GM21367 (cell line): ENCODE measurements at regions not wholly inside any gene's neighbourhood (a gene's known extent, or its start where the extent isn't known, plus 50 kb on each side); places are given as distances from the start of the nearest gene placed in this dataset.

Source experiments
- ATAC-seq: cut with Tn5 transposase; IDR thresholded peaks from one replicate; pipeline ENCODE4 v1.9.1; 2021; ENCODE audit not compliant: unreplicated experiment

- ATAC-seq: no peak
Measured at GRCh38 chr12:124504273-124505000, 63.0 kb downstream of the NCOR2 start.

GRCh38 chr12:124503305-124503704, 64.1 kb downstream of the NCOR2 start:
- no peak for ATAC-seq

DNA sequence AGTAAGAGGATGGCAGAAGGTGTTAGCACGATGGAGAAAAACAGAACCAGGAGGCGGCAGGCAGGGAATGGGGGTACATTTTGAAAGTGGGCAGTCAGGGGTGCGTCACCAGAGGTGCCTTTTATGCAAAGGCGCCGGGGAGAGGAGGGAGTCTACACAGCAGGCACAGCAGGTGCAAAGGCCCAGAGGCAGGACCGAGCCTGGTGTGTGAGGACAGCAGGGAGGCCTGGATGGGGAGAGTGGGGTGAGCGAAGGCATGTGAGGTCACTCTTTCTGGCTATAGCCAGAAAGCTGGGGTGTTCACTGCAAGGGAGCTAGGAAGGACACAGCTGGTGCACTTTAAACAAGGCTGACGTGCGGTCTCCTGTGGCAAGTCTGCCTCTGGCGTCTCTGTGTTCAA, 65.0 kb downstream of the NCOR2 start:
- ATAC-seq: no peak

DNA sequence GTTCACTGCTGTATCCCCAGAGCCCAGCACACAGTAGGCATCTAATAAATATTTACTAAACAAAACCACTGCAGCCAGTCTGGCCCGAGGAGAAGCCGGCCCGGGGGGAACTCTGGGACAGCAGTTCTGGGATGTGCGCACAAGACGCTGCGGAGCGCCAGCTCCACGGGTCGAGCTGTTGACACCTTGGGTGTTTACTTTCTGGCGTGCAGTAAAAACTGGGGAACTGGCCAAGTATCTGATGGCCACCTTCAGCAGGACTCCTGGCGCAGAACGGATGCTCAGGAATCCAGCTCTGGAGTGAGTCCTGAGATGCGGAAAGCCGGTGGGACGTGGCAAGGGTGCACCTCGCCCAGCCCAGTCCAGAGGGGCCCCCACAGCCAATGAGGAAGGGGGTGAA, 65.6 kb downstream of the NCOR2 start:
- ATAC-seq: no peak

DNA sequence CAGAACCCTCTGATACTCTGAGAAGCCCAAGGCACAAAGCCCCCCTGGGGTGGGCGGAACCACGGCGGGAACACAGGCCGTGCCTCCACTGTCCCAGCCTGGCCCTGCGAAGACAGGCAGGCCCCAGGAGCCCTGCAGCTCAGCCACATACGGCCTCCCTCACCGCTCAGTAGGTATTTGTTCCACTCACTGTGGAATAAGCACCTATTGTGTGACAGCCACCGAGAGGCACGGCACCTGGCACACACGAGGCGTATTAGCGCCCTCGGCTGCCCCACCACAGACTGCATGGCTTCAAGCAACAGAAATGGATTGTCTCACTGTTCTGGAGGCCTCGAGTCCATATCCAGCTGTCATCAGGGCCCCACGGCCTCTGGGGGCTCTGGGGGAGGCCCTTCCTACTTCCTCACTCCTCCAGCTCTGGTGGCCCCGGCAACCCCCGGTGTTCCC, 66.3 kb downstream of the NCOR2 start:
- no peak for ATAC-seq

DNA sequence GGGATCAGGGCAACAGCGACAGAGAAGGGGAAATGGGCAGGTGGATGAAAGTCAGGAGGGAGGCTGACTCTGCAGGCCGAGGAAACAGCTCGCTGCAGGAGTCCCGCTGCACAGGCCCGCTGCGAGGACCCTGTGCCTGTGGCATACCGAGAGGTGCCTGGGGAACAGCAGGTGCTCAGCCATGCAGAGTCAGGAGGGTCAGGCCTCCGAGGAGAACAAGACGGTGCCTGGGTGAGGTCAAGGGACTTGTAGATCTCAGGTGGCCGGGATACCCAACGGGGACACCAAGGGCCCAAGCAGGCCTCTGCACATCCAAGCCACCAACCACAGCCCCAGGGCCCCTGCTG, 67.5 kb downstream of the NCOR2 start:
- ATAC-seq: no peak

- ATAC-seq: no peak
Measured at GRCh38 chr12:124499190-124499753, 68.1 kb downstream of the NCOR2 start.

DNA sequence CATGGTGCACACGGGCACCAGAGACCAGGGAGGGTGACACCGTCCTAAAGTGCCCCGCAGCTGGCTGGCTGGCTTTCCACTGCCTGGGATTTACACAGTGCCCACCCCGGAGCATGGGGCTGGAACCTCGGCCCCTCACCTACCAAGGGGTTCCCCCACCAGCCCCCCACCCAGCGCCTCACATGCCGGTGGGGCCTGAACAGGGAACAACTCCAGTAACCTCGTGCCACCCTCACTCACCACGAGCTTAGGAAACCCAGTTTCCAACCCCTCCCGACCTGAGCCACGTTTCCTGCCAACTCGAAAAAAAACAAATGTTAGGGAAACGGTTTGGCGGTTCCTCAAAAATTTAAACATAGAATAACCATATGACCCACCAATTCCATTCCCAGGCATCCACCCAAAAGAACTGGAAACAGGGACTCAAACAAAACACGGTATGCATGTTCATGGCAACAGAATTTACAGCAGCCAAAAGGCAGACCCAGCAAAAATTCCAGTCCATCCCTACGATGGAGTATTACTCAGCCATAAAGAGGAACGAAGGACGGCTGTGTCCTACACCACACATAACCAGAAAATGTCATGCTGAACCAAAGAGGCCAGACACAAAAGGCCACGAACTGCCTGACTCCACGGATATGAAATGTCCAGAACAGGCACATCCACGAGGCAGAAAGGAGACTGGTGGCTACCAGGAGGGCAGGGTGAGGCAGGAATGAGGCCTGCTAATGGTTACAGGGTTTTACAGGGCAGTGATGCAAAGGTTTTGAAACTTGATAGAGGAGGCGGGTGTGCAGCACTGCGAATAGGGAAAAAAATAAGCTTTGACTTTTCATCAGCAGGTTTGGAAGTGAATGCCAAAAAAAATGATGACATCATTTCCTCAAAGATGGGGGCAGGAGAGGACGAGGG, 68.9 kb downstream of the NCOR2 start:
- ATAC-seq: no peak

DNA sequence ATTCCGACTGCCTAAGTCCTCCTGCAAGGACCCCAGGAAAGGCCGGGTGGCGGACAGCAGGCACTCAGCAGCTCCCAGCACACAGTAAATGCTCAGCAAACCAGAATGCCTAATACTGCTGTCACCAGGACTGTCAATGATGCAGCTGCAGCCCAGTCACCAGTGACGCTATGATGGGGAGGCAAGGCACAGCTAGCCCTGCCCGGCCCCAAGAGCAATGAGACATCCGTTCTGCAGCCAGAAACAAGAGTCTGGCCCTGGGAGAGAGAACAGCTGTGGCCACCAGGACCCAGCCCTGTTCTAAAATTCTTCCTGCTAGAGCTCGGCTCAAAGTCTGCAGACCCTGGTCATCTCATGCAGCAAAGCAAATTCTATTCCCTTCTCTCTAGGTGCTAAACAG, 69.8 kb downstream of the NCOR2 start:
- ATAC-seq: no peak

DNA sequence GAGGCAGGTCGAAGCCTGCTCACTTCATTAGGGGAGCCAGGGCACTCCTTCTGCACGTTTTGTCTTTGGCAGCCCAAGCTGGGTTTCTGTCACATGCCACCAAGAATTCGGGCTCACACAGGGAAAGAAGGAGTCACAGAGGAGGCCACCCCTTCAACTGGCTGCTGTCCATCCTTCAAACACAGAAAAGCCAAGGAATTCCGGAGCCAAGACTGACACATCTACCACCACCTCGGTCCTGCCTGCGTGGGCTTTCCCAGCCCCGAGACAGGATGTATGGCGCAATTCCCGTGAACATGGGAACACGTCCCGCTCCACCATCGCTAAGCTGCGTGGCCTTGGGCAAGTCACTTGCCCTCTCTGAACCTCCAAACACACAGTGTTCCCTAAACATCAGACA, 70.4 kb downstream of the NCOR2 start:
- no peak for ATAC-seq

DNA sequence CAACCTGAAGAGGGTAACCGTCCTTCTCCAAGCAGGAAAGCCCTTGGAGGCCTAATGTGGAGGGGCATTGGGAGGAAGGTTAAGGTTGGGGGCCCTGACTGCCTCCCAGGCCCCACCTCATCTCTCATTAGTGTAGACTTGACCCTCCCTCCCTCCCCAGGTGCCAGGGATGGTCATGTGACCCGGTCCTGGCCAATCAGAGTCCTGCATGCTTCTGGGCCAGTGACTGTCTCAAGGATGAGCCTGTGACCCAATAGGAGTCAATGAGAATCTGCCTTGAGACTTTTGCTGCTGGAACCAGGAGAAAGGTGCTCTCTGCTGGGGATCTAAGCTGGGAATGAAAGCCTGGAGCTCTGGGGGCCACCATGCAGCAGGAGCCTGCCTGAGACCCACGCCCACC, 70.8 kb downstream of the NCOR2 start:
- no peak for ATAC-seq

GRCh38 chr12:124495194-124495983, 72.0 kb downstream of the NCOR2 start:
- ATAC-seq: no peak

DNA sequence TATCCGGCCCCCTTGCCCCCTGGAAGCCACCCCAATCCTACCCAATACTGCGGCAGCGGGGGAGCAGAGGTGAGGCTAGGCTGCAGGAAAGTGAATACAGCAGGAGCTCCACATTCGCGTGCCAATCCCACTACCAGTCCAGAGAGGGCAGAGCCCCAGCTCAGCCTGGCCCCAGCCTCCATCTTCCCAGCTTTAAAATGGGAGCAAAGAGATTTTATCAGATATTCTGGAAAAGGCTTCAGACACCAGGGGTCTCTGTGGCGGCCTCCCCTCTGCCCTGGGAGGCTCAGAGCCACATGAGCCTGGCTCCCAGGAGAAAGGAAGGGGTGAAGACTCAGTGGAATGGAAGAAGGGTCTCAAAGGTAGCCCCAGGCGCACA, 72.7 kb downstream of the NCOR2 start:
- no peak for ATAC-seq

DNA sequence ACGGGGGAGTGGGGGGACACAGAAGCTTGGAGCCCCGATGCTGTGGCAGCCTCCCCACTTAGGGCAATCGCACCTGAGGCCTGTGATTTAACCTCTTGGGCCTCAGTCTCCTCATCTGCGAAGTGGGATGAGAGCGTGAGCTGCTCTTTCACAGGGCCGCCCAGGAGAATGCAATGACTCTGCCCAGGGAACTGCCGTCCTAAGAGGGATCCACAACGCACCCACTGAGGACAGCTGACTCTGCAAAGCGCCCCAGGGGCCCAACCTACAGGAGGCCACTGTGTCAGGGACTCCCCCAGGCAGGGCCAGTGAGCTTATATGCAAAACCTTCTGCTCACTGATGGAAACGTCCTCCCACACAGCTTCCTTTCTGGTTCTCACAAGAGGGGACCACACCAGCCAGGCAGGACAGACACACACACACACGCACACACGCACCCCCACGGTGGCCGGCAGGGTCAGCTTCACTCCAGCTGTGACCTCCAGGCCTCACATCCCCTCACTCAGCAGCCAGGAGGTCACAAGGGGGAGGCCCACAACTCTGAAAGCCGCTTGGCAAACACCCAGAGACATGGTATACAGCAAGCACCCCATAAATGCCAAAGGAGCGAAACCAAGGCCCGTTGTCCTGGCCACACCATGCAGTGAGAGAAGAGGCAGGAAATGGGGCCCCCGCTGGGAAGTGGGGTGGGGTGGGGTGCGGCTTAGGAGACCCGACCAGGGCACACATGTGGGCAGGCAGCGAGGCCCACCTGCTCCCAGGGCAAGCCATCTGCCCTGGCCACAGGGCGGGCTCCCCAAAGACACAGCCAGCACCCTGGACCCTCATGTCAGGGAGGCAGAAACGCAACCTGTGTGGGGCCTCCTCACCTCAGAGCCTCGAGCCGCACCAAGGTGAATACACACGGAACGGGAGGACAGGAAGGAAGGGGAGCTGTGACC, 73.3 kb downstream of the NCOR2 start:
- peak; percentile 93 for ATAC-seq

DNA sequence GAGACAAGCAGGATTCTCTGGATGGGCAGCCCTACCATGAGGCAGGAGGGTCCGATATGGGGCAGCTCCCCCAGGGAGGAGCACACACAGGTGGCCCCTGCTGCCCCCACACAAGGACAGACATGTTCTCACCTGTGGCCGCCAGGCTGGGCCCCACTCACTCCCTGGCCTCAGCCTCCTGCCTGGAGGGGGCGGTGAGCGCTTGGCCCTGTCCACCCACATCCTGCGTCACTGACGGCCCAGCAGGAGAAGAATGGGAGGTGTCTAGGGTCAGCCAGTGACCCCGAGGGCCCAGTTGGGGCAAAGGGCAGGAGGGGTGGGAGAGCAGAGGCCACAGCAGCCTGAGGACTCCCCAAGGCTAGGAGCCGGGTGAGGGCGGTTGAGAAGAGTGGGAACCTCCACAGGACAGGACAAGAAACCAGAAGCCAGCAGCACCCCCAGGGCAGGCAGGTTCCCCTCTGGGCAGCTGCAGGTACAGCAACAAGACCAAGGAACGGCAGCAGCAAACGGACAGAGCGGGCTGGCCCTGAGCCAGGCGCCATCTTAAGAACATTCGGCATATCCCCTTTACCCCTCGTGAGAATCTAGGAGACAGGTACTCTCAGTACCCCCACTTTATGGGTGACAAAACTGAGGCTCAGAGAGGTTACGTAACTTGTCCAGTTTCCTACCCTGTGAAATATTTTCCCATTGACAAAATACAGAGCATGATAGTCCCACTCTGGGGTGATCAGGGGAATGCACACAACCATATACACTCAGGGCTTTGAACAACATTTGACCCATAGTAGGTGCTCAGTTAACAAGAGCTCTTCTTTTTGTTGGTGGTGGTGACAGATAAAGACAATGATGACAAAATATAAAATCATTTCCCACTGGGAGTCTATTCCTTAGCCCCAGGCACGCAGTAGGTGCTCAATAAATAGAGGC, 74.3 kb downstream of the NCOR2 start:
- no peak for ATAC-seq

DNA sequence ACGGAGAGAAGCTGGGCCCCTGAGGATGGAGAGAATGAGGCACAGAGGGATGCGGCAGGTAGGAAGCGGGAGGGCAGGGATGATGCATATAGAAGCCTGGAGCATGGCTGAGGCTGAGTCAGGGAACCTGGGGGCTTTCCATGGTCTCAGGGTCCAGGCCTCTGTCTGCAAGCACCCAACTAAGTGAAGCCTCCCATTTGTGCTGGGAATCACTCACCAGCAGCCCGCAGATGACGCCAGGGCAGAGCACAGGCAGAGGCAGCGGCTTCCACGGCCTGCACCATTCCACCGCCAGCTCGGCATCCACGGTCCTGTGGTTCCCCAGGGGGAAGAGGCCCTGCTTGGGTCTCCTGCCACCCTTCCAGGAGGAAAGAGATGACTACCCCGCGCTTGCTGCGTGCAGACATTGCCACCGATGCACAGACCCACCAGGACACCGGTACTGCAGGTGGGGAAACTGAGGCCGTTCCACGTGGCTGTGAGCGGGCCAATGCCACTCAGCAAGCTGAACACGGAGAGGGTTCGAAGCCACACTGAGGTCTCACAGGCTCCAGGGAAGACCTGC, 75.5 kb downstream of the NCOR2 start:
- no peak for ATAC-seq

- no peak for ATAC-seq
Measured at GRCh38 chr12:124491310-124491709, 76.1 kb downstream of the NCOR2 start.

DNA sequence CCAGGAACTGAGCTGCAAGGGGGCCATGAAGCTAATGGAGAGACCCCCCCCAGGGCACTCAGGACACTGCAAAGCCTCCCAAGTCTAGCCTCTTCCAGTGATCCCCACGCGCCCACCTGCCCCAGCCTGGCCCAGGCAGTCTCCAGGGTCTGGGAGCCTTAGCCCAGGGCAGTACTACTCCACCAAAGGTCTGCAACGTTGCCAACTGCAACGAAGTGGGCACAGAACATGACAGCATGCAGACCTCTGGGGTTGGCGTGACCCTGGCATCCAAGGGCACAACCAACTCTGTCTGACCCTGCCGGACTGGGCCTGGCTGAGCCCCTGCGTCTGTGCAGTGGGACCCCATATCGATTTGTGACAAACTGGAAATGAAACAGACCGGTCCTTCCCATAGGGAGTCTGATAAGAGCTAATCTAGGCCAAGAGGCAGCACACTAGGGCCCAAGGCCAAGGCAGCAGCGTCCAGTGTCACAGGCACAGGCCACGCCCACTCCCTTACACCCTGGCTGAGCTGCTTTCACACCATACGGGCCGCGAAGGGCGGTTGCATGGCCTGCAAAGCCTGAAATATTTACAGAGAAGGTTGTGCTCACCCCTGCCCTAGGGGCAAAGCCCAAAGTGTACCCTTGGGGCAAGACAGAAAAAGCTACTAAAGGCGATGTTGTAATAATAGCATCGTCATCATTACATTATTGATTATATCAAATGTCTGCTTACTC, 76.7 kb downstream of the NCOR2 start:
- no peak for ATAC-seq
